ENCODE measurements at regions not wholly inside any gene's neighbourhood (a gene's known extent, or its start where the extent isn't known, plus 50 kb on each side); places are given as distances from the start of the nearest gene placed in this dataset.

DNA sequence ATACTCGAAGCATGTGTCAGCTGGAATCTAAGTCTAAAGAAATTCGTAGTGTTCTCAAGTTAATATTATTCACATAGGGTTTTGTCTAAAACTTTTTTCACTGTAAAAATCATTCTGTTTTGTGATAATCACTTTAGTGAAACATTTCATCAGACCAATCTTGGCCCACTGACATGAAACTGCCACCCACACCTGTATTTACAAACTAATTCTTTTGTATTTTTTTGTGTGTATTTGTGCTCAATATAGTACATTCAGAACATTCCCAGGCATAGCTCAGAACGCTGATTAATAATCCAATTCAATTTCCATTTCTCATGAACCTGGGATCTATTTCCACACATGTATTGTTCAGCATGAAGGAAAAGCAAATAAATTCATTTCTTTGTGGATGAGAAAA is 191.7 kb downstream of the RASSF9 start:
- no peak for DNase-seq

DNA sequence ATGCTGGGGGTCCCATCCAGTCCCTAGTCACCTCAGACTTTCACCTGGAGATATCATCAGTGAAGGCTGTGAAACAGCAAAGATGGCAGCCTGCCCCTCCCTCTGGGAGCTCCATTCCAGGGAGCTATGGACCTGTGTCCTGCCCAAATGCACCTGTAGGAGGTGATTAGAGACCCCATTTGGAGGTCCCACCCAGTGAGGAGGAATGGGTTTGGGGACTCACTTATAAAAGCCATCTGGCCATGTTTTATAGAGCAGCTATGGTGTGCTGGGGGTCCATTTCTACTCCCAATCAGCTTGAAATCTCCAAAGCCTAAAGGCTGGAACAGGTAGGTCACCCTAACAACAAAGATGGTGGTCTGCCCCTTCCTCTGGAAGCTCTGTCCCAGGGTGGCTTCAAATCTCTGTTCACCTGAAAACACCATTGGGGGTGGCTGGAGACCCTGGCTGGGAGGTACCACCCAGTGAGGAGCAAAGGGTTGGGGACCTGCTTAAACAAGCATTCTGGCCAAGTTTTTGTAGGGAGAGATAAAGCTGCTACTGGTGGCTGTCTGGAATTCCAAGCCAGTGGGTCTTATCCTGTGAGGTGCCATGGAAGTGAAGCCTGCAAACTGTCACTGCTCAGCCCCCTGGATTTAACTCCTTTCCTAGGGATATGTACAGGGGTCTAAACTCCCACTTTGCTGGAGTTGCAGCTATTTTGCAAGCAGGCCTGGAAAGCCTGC is 182.3 kb downstream of the RASSF9 start:
- no peak for DNase-seq

DNA sequence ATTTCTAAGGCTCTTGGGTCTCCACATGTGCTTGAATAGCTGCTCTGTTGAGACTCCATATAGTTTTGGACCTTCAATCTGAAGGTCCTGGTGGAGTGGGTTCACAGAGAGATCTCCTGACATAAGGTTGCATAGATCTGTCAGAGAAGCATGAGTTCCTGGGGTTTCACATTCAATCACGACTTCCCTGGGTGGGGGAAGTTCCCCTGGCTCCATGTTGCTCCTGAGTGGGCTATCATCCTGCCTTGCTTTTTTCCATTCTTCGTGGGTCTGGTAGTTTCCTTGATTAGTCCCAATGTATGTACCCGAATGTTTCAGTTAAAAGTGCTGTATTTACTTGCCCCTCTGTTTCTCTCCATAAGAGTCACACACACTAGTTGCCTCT is 181.8 kb downstream of the RASSF9 start:
- DNase-seq: no peak

DNA sequence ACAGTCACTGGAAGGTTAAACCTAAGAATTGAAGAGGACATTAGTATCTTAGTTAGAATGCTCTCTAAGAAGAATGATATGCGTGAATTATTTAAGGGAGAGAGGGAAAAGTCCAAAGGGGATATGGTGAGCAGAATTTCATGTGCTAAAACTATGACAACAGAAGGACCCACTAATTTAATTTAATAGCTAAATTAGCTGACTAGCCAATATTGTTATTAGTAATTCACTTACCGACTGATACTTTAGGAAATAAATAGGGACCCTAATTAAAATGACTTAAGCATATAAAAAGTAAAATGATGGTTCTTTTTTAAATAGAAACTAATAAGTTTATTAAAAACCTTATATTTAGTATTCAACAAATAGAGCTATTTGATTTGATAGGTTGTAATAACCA is 179.6 kb downstream of the RASSF9 start:
- DNase-seq: no peak

DNA sequence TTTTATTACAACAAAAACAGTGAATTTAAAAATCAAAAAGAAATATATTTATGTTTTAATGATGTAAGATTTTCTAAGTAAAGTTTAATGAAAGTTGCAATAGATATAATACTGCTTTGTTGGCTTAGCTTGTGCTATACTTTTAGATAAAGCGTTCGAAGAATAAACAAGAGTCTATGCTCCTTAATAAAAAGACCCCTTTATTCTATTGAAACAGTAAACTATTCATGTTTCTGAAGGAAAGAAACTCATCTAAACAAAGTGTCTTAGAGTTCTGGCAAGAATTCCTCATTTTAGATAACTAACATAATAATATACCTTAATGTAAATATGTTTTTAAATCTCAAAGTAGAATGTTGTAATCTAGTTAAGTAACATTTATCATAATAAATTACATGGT is 179.0 kb downstream of the RASSF9 start:
- no peak for DNase-seq

DNA sequence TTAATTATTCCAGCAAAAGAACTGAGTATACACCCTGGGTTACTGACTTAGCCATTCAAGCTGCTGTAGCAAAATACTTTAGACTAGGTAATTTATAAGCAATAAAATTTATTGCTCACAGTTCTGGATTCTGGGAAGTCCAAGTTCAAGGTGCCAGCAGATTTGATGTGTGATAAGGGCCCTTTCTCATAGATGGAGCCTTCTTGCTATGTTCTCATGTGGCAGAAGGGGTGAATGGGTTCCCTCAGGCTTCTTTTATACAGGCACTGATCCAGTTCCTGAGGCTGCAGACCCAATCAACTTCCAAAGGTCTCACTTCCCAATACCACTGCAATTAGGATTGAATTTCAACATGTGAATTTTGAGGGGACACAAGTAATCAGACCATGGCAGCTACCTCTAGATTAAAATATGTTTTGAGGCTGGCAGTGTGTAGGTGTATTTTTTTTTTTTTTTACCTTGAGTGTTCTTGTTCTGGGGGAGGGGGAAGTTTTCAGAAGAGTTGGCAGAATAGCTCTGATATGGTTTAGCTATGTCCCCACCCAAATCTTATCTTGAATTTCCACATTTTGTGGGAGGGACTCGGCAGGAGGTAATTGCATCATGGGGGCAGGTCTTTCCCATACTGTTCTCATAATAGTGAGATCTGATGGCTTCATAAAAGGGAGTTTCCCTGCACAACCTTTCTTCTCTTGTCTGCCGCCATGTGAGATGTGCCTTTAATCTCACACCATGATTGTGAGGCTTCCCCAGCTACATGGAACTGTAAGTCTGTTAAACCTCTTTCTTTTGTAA is 178.2 kb downstream of the RASSF9 start:
- no peak for DNase-seq

DNA sequence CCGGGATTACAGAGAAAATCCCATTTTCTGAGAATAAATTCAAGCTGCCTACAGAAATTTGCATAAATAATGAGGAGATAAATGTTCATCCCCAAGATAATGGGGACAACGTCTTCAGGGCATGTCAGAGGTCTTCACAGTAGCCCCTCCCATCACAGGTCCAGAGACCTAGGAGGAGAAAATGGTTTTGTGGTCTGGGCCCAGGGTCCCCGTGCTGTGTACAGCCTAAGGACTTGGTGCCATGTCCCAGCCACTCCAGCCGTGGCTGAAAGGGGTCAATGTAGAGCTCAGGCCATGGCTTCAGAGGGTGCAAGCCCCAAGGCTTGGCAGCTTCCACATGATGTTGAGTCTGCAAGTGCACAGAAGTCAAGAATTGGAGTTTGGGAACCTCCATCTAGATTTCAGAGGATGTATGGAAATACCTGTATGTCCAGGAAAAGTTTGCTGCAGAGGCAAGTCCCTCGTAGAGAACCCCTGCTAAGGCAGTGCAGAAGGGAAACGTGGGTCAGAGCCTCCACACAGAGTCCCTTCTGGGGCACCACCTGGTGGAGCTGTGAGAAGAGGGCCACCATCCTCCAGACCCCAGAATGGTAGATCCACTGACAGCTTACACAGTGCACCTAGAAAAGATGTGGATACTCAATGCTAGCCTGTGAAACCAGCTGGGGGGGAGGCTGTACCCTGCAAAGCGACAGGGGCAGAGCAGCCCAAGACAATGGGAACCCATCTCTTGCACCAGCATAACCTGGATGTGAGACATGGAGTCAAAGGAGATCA is 176.3 kb downstream of the RASSF9 start:
- no peak for DNase-seq

DNA sequence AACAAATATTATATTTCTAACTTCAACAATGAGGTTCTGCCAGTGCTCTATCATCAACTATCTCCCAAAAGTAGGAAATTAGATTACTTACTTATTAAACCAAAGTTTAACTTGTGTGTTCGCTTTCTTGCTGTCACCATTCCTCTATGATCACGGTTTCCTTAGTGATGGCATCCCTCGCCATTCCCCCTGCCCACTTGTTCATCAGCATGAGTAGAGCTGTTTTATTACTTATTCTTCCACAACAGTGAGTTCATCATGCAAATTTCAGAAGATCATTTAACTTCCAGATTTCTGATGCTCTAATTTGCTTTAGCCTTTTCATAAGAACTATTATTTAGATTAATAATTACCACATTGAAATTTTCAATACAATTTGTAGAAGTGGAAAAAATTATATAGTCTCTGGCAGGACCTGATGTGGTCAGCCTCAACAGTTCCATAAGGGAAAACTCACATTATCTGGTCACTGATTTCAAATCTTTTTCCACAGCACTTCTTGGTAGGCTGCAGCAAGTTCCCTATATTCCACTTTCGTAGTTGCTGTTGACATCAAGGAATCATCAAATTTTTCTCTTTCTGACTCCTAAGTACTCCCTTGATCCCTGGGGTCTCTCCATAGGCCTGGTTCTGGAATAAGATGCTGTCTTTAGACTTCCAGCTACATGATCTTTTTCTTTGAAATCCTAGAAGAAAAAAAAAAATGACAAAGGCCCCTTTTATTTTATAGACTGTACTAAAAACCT is 174.6 kb downstream of the RASSF9 start:
- no peak for DNase-seq

DNA sequence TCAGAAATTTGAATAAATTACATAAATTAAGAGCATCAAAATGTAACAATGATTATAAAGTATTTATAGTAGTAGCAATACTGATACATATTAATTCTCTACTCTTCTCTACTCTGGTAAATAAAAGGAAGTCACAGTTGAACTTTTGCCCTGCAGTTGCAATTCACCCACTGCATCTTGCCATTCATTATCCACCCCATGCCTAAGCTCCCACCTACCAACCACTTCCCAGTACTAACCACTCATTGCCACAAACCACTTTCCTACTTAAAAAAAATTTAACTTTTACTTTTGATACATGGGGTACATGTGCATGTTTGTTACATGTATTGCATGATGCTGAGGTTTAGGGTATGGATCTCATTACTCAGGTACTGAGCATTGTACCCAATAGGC is 174.0 kb downstream of the RASSF9 start:
- no peak for DNase-seq

DNA sequence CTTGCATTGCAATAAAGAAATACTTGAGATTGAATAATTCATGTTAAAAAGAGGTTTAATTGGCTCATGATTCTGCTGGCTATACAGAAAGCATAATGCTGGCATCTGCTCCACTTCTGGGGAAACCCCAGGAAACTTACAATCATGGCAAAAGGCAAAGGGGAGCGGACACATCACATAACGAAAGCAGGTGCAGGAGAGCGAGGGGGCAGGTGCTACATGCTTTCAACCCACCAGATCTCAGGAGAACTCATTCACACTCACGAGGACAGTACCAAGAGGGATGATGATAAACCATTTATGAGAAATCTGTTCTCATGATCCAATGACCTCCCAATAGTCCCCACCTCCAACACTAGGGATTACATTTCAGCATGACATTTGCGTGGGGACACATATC is 172.6 kb downstream of the RASSF9 start:
- no peak for DNase-seq

DNA sequence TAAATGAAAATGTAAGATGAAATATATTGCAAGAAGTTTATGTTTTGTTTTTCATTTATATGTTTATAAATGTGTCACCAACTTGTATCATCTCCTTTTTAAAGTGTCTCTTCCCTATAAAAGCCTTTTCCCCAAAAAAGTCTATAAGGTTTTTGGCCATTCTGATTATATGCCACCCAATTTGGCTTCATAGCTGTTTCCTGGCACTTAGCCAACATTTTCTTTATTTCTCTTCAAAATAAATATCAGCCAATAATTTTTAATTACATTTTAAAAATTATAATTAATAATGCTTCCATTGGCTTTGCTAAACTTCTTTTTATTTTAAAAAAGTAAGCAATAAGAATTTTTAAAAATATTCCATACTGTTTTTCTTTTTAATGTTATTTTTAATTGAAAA is 171.8 kb downstream of the RASSF9 start:
- no peak for DNase-seq

DNA sequence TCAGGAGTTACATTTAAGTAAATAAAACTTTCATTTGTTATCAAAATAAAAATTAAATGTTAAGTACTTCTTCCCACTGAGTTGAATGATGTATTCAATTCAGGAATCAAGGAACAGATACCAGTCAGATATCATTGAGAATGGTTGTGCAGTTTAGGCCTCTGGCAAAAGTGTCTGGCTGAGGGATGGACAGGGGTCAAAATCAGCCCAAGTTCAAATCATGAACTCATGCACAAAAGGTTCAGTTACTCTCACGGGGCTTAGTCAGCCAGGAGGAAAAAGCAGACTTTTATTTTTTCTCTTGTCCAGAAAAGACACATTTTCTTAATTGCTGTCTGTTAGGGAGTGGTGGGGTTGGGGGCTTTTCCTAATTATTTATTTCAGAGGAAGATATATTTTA is 166.3 kb downstream of the RASSF9 start:
- no peak for DNase-seq

DNA sequence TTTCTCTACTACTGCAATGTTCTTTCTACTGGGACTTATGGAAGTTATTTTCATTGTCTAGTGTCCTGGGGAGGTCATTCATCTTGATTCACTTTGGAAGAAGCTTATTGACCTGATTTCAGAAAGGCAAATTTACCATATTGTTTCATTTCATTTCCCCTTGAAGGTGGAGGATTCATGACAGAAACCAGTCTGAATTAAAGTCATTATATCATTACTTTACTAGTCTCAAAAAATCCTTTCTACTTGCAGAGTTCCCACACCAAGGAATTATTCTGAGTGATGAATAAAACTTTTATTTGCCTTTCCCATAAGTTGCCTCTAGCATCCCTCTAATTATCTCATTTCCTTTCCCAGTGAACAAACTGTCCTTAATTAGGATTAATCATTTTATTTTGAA is 163.8 kb downstream of the RASSF9 start:
- DNase-seq: no peak

DNA sequence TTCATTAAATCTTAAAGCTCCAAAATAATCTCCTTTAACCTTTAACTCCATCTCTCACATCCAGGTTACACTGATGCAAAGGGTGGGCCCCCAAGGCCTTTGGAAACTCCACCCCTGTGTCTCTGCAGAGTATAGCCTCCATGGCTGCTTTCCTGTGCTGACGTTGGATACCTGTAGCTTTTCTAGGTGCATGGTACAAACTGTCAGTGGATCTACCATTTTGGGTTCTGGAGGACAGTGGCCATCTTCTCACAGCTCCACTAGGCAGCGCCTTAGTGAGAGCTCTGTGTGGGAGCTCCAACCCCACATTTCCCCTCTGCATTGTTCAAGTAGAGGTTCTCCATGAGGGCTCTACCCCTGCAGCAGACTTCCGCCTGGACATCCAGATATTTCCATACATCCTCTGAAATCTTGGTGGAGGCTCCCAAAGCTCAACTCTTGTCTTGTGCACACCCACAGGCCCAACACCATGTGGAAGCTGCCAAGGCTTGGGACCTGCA is 162.2 kb downstream of the RASSF9 start:
- DNase-seq: no peak

DNA sequence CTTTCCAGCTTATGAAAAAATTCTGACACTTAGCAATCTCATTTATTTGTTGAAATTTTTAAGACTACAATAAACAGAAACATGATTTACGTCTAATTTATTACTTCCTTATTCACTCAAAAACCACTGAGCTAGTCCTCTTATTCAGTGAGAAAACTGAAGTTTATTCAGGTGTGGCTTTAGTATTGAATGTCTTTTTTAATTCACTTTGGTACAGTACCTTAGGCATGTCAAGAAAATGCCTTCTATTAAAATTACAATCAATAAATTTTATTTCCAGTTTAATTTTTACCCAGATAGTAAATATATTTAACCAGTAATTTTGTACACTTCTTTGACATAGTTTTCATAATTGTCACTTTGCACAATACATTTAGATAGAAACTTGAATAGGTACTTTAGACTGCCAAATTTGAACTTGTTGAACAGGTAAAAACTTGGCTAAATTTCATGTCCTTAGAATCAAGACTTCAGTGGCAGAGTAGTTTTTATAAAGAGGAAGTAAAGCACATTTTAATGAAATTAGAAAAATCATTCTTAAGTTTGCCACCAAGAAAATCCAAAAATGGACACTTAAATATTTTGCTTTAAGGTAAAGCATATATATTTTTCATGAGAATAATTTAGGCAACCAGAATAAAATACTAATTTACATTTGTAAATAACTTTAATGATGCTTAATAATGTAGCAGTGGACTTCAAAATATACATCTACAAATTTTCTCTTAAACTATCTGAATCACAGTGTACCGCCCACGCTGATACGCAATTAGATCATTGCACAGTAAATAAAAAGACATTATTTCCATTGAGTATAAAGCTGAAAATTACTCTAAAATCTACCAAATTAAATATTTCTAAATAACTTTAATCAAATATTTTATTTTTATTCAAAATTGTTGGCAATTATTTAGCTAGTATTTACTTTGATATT is 159.1 kb downstream of the RASSF9 start:
- no peak for DNase-seq

DNA sequence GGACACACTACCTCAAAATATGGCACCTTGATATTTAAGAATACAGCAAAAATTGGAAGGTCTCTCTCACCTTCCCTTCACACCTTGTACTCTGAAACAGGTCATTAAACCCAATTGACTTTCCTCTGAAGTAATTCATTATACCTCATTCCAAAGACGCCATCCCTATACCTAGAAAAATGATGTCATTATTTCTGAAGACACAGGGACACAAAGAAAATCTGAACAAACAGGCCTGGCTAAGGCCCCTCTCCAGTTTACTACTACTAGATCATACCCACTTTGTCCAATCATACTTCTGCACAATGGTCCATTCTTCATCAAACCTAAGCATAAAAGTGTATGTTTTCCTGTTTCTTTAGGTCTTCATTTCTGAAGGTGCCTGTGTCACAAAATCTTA is 156.9 kb downstream of the RASSF9 start:
- DNase-seq: no peak

DNA sequence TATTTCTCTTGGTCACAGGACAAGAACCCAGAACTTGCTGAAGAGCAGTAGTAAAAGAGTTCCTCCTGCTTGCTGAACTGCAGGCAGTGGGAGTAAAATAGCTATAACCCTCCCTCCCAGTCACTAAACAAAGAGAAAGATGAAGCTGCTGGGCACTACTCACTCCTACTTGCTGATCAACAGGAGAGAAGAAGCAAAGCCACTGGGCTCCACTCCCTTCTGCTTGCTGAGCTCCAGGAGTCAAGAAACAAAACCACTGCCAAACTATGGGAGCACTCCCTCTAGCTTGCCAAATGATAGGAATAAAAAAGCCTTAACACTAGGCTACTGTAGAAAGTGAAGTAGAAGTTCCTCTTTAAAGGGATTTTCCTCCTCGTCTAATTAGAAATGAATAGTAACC is 155.3 kb downstream of the RASSF9 start:
- no peak for DNase-seq

DNA sequence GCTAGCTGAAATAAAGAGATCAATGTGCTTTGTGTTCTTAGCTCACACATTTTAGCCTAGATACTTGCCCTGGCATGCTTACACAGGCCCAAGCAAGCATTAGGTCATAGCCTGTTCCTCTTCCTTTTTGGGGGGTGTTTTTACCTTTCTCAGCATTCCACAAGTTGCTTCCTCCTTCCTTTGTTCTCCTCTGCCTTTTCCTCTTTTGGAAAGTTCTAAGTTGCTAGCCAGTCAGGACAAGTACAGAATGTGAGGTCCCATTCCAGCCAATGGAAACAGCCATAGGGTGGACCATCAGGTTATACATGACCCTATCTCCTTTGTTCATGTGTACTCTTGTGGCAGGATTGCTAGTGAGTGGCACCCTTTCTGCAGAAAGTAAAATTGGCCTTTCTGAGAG is 154.9 kb downstream of the RASSF9 start:
- DNase-seq: no peak

DNA sequence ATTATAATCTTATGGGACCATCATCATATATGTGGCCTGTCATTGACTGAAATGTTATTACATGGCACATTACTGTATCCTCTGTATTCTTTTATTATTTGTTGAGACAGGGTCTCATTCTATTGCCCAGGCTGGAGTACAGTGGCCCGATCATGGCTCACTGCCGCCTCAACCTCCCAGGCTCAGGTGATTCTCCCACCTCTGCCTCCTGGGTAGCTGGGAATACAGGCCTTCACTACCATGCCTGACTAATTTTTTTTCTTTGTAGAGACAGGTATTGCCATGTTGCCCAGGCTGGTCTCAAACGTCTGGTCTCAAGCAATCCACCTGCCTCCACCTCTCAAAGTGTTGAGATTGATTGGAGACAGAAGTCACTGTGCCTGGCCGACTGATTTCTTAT is 153.2 kb downstream of the RASSF9 start:
- no peak for DNase-seq

DNA sequence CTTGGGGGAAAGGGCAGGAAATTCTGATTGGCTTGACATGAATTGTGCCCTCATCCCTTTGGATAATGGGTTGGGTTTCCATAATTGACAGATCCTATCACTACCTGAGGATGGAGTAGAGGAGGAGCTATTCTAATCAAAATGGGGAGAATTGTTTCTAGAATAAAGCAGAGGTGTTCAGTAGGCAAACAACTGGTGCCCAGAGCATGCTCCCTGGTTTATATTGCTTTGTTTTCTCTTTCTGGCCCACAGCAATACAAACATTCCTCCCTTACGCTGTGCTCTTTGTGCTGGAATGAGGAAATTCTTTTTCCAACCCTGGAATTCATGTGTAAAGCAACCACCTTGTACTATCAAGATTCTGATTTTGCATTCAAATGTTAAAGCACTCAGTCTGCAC is 147.4 kb downstream of the RASSF9 start:
- DNase-seq: no peak

DNA sequence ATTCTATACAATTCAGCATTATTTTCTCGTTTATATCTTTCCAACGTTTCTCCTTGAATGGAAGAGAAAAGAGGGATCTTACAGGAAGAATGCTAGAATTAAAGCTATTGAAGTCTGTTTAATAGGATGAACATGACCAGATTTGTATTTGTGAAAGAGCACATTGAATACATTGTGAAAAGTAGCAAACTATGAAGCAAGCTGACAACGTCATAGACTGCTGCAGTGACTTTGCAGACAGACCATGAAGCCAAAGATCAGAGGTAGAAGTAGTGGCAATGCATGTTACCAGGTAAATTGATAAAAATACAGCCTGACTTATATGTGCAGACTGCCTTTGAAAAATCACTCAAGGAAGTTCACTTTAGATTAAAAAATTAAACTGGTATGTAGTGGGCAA is 146.1 kb downstream of the RASSF9 start:
- no peak for DNase-seq
